Astrocyte of the cerebellum (primary cell): ENCODE measurements at regions not wholly inside any gene's neighbourhood (a gene's known extent, or its start where the extent isn't known, plus 50 kb on each side); places are given as distances from the start of the nearest gene placed in this dataset.

Experiments used
- DNase-seq: peaks from one replicate; pipeline ENCODE4 v3.0.0-alpha.2; 2011; ENCODE audit warnings: low read depth
- H3K4me3 ChIP-seq: 2 replicates; pipeline ENCODE4 v1.5.1; 2011; ENCODE audit warnings: mild to moderate bottlenecking, low read depth, low read length, moderate library complexity
- in situ Hi-C: cut with HindIII; loops from 2 replicates; pipeline ENCODE4 v1.10.0; 2017; ENCODE audit warnings: low sequenced_read_pairs
- TF ChIP-seq, protein P1 (sequence below): IDR thresholded peaks from 2 replicates; pipeline ENCODE4 v1.5.1; 2012; ENCODE audit warnings: low read length, low read depth, moderate library complexity, mild to moderate bottlenecking; ENCODE audit errors: missing control alignments

DNA sequence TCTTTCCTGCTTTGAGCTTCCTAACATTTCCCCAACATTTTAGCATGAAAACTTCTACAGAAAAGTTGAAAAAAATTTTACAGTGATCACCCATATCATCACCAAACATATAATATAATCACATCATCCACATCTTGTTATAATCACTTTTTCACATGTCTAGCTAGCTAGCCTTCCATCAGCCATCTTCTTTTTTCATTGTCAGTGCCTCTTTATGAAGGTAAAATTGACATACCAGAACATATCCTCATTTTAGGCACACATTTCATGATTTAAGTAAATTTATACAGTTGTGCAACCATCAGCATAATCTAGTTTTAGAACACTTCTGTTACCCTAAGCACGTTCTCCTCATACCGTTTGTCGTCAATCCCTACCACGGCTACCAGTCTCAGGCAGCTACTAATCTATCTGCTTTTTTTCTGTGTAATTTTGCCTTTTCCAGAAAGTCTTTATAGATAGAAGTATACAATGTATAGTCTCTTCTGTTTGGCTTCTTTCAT lies 73.7 kb downstream of the VEGFA start:
- no peak for DNase-seq
- no peak overlapping the region for H3K4me3 ChIP-seq
- TF ChIP-seq, protein P1, sequence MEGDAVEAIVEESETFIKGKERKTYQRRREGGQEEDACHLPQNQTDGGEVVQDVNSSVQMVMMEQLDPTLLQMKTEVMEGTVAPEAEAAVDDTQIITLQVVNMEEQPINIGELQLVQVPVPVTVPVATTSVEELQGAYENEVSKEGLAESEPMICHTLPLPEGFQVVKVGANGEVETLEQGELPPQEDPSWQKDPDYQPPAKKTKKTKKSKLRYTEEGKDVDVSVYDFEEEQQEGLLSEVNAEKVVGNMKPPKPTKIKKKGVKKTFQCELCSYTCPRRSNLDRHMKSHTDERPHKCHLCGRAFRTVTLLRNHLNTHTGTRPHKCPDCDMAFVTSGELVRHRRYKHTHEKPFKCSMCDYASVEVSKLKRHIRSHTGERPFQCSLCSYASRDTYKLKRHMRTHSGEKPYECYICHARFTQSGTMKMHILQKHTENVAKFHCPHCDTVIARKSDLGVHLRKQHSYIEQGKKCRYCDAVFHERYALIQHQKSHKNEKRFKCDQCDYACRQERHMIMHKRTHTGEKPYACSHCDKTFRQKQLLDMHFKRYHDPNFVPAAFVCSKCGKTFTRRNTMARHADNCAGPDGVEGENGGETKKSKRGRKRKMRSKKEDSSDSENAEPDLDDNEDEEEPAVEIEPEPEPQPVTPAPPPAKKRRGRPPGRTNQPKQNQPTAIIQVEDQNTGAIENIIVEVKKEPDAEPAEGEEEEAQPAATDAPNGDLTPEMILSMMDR, result no peak
- in situ Hi-C loops, result no loop called here

DNA sequence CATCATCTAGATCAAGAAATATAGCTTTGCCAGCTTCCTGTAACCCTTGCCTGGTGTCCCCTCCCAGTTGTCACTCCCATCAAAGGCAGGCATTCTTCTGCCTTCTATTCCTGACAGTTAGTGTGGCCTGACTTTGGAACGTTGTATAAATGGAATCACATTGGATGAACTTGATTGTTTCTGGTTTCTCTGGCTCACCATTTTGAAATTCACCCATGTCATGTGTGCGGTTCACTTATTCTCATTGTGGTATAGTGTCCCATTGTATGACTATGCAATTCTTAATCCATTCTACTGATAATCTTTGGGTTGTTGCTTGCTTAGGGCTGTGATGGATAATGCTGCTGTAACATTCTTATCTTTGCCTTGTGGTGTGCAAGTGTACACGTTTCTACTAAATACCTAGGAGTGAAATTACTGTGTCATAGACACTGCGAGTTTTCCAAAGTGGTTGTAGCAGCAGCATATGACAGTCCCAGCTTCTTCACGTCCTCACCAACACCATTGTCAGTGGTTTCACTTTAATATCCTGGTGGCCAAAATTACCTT lies 73.2 kb downstream of the VEGFA start:
- no peak for DNase-seq
- TF ChIP-seq, protein P1, result no peak
- in situ Hi-C loops, result no loop called here
- H3K4me3 ChIP-seq, result no peak overlapping the region

DNA sequence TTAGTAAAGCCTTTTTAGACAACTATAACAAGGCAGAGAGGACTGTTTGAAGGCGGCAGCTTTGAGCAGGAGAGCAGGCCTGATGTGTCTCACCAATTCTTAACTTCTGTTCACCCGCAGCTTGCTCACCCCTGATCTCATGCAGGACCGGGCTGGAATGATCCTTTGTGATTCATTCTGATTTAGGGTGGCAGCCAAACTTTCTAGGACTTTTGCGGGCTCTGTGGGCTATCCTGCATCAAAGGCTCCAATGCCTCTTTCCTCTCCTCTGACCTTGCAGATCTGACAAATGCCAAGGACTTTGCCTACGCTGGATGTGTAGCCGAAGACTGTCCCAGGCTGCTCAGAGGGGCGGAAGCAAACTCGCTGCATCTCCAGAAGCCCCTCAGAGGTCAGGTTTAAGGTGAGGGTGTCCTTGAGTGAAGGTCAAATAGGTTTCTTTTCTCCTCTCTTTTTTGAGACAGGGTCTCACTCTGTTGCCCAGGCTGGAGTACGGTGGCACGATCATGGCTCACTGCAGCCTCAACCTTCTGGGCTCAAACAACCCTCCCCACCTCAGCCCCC lies 72.3 kb downstream of the VEGFA start:
- TF ChIP-seq, protein P1, result no peak
- in situ Hi-C loops, result no loop called here

DNA sequence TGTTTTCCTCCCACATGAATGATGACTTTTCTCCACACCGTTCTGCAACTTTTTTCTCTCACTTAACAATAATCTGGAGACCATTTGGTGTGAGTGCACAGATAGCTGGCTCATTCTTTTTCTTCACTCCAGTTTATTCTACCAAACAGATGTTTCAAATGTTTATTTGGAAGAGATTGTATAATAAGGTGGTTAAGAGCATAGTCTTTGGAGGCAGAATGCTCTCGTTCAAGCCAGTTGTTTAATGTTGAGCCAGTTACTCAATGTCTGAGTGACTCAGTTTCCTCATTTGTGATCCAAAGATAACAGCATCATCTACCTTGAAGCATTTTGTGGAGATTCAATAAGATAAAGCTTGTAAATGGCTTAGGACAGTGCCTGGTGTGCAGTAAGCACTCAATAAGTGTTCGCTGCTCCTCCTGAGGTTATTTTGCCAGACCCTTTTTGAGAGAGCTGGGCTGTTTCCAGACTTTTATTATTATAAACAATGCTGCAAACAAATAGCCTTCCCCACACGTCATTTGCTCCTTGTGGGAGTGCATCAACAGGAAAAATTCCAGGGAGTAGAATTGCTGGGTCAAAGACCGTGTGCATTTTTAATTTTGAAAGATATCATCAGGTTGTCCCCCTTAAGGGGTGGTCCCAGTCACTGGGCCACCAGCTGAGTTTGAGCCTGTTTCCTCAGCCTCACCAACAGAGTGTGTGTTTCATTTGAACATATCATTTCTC lies 70.6 kb downstream of the VEGFA start:
- H3K4me3 ChIP-seq, result no peak overlapping the region
- no peak for DNase-seq
- TF ChIP-seq, protein P1, result no peak
- in situ Hi-C loops, result no loop called here

More for the DNA sequence above, 72.3 kb downstream of the VEGFA start:
- no peak overlapping the region for H3K4me3 ChIP-seq
- peak; percentile 26 for DNase-seq

DNA sequence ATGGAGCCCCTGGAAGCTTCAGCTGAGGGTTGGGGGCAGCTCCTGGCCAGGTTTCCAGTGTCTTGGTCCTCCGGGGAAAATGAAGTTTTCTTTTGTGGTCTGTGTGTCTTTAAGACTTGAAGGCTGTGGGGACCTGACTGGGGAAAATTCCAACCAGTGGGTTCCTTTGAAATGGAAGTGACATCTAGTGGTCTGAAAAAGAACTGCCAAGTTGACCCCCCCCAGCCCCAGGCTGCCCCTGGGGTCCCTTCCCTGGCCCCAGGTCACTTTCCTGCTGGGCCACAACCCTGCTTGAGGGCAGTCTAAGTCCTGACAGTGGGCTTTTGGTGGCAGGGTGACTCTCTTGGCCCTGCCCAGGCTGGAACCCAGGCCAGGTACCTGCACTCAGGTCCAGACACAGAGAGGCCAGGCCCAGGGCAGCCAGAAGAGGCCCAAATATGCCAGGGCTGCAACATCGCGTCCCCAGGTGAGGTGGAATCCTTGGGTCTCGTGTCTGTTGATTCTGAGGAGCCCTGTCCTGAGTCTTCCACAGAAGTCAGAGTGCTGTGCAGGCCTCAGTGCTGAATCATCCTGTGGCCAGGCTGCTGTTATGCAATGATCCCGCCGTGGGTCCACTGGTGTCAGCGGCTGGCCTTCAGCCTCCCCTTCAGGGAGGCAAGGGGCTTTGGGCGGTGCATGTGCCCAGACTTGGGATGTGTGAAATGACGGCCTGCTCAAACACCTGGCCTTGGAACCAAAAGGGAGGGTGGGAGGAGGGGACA lies 68.4 kb downstream of the VEGFA start:
- peak; percentile 45 for DNase-seq
- H3K4me3 ChIP-seq, result no peak overlapping the region
- TF ChIP-seq, protein P1, result peak; percentile 55
- in situ Hi-C loops, result no loop called here

DNA sequence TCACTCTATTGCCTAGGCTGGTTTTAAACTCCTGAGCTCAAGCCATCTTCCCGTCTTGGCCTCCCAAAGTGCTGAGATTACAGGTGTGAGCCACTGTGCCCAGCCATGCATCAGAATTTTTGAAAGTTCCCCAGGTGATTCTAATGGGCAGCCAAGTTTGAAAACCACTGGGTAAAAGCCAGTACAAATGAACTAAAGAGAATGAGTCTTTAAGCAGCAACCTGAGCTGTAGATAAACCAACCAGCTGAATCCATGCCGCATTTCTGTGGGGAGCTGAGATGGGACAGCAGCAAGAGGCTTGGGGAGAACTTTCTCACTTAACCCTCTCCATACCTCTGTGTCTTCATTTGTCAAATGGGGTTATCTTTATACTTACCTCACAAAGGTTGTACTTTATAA lies 67.5 kb downstream of the VEGFA start:
- H3K4me3 ChIP-seq, result no peak overlapping the region
- in situ Hi-C loops, result no loop called here
- TF ChIP-seq, protein P1, result no peak
- no peak for DNase-seq
